Upper lobe of left lung (tissue), 6 donors: ENCODE measurements at regions not wholly inside any gene's neighbourhood (a gene's known extent, or its start where the extent isn't known, plus 50 kb on each side); places are given as distances from the start of the nearest gene placed in this dataset.
A peak's percentile ranks its signal among the peaks of the same experiment; 100 is the strongest.

Experiments
- ATAC-seq, 2 donors: fragments of 200-7000 bp; cut with Tn5 transposase; one replicate each; pipeline ENCODE4 v1.9.1; 2022; ENCODE audit warnings: mild to moderate bottlenecking in 2 of 2, moderate library complexity in 2 of 2; ENCODE audit not compliant: low FRiP score in 2 of 2
- DNase-seq, 2 donors: peaks; one replicate each; pipeline ENCODE4 v3.0.0-alpha.2; 2019 to 2020
- H3K27ac ChIP-seq, 4 donors: fragments of 200-600 bp; sonication (generic); one replicate each; pipeline ENCODE4 v1.5.1; 2016 to 2019
- H3K27me3 ChIP-seq, 4 donors: fragments of 200-600 bp; sonication (generic); one replicate each; pipeline ENCODE4 v1.5.1; 2017 to 2019
- H3K36me3 ChIP-seq, 4 donors: fragments of 200-600 bp; sonication (generic); one replicate each; pipeline ENCODE4 v1.5.1; 2016 to 2019
- H3K4me1 ChIP-seq, 4 donors: fragments of 200-600 bp; sonication (generic); one replicate each; pipeline ENCODE4 v1.5.1; 2018 to 2019
- H3K4me3 ChIP-seq, 4 donors: fragments of 200-600 bp; sonication (generic); one replicate each; pipeline ENCODE4 v1.5.1; 2017 to 2019; ENCODE audit warnings: mild to moderate bottlenecking in 2 of 4, moderate library complexity in 1 of 4
- H3K9me3 ChIP-seq, 4 donors: fragments of 200-600 bp; sonication (generic); one replicate each; pipeline ENCODE4 v1.5.1; 2018 to 2019
- CTCF ChIP-seq, 6 experiments: fragments of 450-650 bp in 4 of 6; fragments of 200-600 bp in 2 of 6; sonication (generic) in 2 of 6; IDR thresholded peaks; one replicate each; pipeline ENCODE4 v1.5.1; 2016 to 2019; ENCODE audit warnings: antibody characterized with exemption in 6 of 6
- EP300 ChIP-seq, 4 donors: sonication (generic); formaldehyde crosslinking; IDR thresholded peaks; one replicate each; pipeline ENCODE4 v1.5.1; 2017; ENCODE audit warnings: antibody characterized with exemption in 4 of 4, control low read depth in 2 of 4
- POLR2A ChIP-seq, 4 donors: fragments of 450-650 bp; IDR thresholded peaks; one replicate each; pipeline ENCODE4 v1.5.1; 2016 to 2017; ENCODE audit warnings: antibody characterized with exemption in 4 of 4, mild to moderate bottlenecking in 2 of 4
- POLR2AphosphoS5 ChIP-seq, 2 donors: sonication (generic); formaldehyde crosslinking; IDR thresholded peaks; one replicate each; pipeline ENCODE4 v1.5.1; 2017; ENCODE audit warnings: antibody characterized with exemption in 2 of 2
- WGBS, 2 donors: methylation state at CpG; one replicate each; pipeline ENCODE4 v1.1.5; 2017 to 2018; 5-methylcytosine and 5-hydroxymethylcytosine counted together
- donor health status: DM: no; HTN: no; CAD: no; lungs with moderate emphysema.
- donor health status: DM: no; HTN: yes; CAD: no; lungs with severe emphysema.

- Histone ChIP-seq H3K27ac (peak overlapping the region; percentile 9 to 49 (median 30)), H3K4me3 (no peak overlapping the region), H3K4me1 (peaks cover 18 to 37% (median 22%) of the 10 kb centered on the region in 4 donors), H3K27me3 (no peaks in the 10 kb centered on the region), H3K36me3 (no peaks in the 10 kb centered on the region), H3K9me3 (no peaks in the 10 kb centered on the region)
- 62 to 68% methylated on average over 13 to 14 of the region's 14 CpGs for WGBS, 2 donors
- DNase-seq (no peak), ATAC-seq (no peak)
- TF ChIP-seq EP300 (IDR thresholded peaks at IDR 0.05) (no peak), POLR2AphosphoS5 (IDR thresholded peaks at IDR 0.05) (no peak), POLR2A (IDR thresholded peaks at IDR 0.05) (no peak)
Measured at GRCh38 chr10:31754803-31755624, 173.6 kb downstream of the ARHGAP12 start.

GRCh38 chr10:31753681-31754080 is 174.9 kb downstream of the ARHGAP12 start:
- Histone ChIP-seq H3K27me3 (no peaks in the 10 kb centered on the region), H3K9me3 (no peaks in the 10 kb centered on the region), H3K4me3 (no peak overlapping the region), H3K4me1 (peaks cover 19 to 40% (median 26%) of the 10 kb centered on the region in 4 donors), H3K36me3 (no peaks in the 10 kb centered on the region), H3K27ac (no peak overlapping the region)
- no peak for DNase-seq
- 98 to 100% methylated on average over 5 to 6 of the region's 6 CpGs for WGBS, 2 donors
- ATAC-seq: no peak
- TF ChIP-seq POLR2A (IDR thresholded peaks at IDR 0.05) (no peak), EP300 (IDR thresholded peaks at IDR 0.05) (no peak), POLR2AphosphoS5 (IDR thresholded peaks at IDR 0.05) (no peak), CTCF (IDR thresholded peaks at IDR 0.05) (no peak)

- Histone ChIP-seq H3K27me3 (no peaks in the 10 kb centered on the region), H3K4me1 (peaks cover 19 to 38% (median 26%) of the 10 kb centered on the region in 4 donors), H3K4me3 (no peak overlapping the region), H3K36me3 (no peaks in the 10 kb centered on the region), H3K27ac (peak overlapping the region in 1 of 4 donors; percentile 68), H3K9me3 (no peaks in the 10 kb centered on the region)
- TF ChIP-seq POLR2A (IDR thresholded peaks at IDR 0.05): no peak
- TF ChIP-seq EP300 (IDR thresholded peaks at IDR 0.05): no peak
- TF ChIP-seq CTCF (IDR thresholded peaks at IDR 0.05): no peak
- no peak for TF ChIP-seq POLR2AphosphoS5 (IDR thresholded peaks at IDR 0.05)
- 100% methylated on average over 1 of the region's 1 CpG for WGBS, 2 donors
- ATAC-seq: no peak
- DNase-seq: no peak
Measured at GRCh38 chr10:31752170-31752569, 176.5 kb downstream of the ARHGAP12 start.

- ATAC-seq (no peak), DNase-seq (no peak)
- H3K4me3 ChIP-seq: no peak overlapping the region
- H3K27ac ChIP-seq: peak overlapping the region in 2 of 4 donors; percentile 62 to 68
- TF ChIP-seq POLR2AphosphoS5 (IDR thresholded peaks at IDR 0.05): no peak
- TF ChIP-seq POLR2A (IDR thresholded peaks at IDR 0.05): no peak
- TF ChIP-seq CTCF (IDR thresholded peaks at IDR 0.05): no peak
- H3K4me1 ChIP-seq: peaks cover 19 to 38% (median 26%) of the 10 kb centered on the region in 4 donors
- H3K36me3 ChIP-seq: no peaks in the 10 kb centered on the region
- 70 to 82% methylated on average over 9 of the region's 9 CpGs for WGBS, 2 donors
- H3K27me3 ChIP-seq: no peaks in the 10 kb centered on the region
- no peaks in the 10 kb centered on the region for H3K9me3 ChIP-seq
Measured at GRCh38 chr10:31751738-31752080, 176.9 kb downstream of the ARHGAP12 start.

GRCh38 chr10:31751051-31751737 is 177.4 kb downstream of the ARHGAP12 start:
- H3K27ac ChIP-seq: peak overlapping the region; percentile 31 to 68 (median 64)
- no peaks in the 10 kb centered on the region for H3K36me3 ChIP-seq
- H3K27me3 ChIP-seq: no peaks in the 10 kb centered on the region
- peaks cover 19 to 38% (median 26%) of the 10 kb centered on the region in 4 donors for H3K4me1 ChIP-seq
- WGBS, 2 donors: 57 to 58% methylated on average over 7 of the region's 7 CpGs
- no peaks in the 10 kb centered on the region for H3K9me3 ChIP-seq
- peak in 1 of 2 donors; percentile 70 for TF ChIP-seq POLR2AphosphoS5 (IDR thresholded peaks at IDR 0.05)
- peak in 1 of 4 donors; percentile 25 for TF ChIP-seq POLR2A (IDR thresholded peaks at IDR 0.05)
- TF ChIP-seq EP300 (IDR thresholded peaks at IDR 0.05): no peak
- no peak for TF ChIP-seq CTCF (IDR thresholded peaks at IDR 0.05)
- peak; percentile 60 to 81 for ATAC-seq
- DNase-seq: peak in 1 of 2 donors; percentile 56
- H3K4me3 ChIP-seq: no peak overlapping the region
